Ishikawa (cell line): ENCODE measurements at regions not wholly inside any gene's neighbourhood (a gene's known extent, or its start where the extent isn't known, plus 50 kb on each side); places are given as distances from the start of the nearest gene placed in this dataset.

Source experiments
- CEBPB ChIP-seq: IDR thresholded peaks from 2 replicates; pipeline ENCODE4 v1.6.1; 2012
- CREB1 ChIP-seq: IDR thresholded peaks from 2 replicates; pipeline ENCODE4 v1.6.1; 2012; ENCODE audit warnings: low read depth
- EGR1 ChIP-seq: IDR thresholded peaks from 2 replicates; pipeline ENCODE4 v1.6.1; 2012
- EP300 ChIP-seq: IDR thresholded peaks from 2 replicates; pipeline ENCODE4 v1.6.1; 2012; ENCODE audit warnings: borderline replicate concordance
- FOXM1 ChIP-seq: IDR thresholded peaks from 2 replicates; pipeline ENCODE4 v1.6.1; 2012; ENCODE audit warnings: low read depth, borderline replicate concordance
- MAX ChIP-seq: IDR thresholded peaks from 2 replicates; pipeline ENCODE4 v1.6.1; 2012
- NFIC ChIP-seq: IDR thresholded peaks from 2 replicates; pipeline ENCODE4 v1.6.1; 2012
- RAD21 ChIP-seq: IDR thresholded peaks from 2 replicates; pipeline ENCODE4 v1.6.1; 2012; ENCODE audit warnings: low read depth
- REST ChIP-seq: IDR thresholded peaks from 2 replicates; pipeline ENCODE4 v1.6.1; 2012; ENCODE audit warnings: low read depth, mild to moderate bottlenecking
- TAF1 ChIP-seq: IDR thresholded peaks from 2 replicates; pipeline ENCODE4 v1.6.1; 2012; ENCODE audit warnings: low read depth, mild to moderate bottlenecking
- TCF12 ChIP-seq: IDR thresholded peaks from 2 replicates; pipeline ENCODE4 v1.6.1; 2012; ENCODE audit warnings: low read depth
- TEAD4 ChIP-seq: IDR thresholded peaks from 2 replicates; pipeline ENCODE4 v1.6.1; 2012
- YY1 ChIP-seq: IDR thresholded peaks from 2 replicates; pipeline ENCODE4 v1.6.1; 2012; ENCODE audit warnings: low read depth
- ZBTB7A ChIP-seq: IDR thresholded peaks from 2 replicates; pipeline ENCODE4 v1.6.1; 2012; ENCODE audit warnings: low read depth
- TF ChIP-seq, protein P1 (sequence below): IDR thresholded peaks from 2 replicates; pipeline ENCODE4 v1.6.1; 2012

GRCh38 chr18:56245866-56246580 lies 392.4 kb downstream of the TXNL1 start:
- TF ChIP-seq ZBTB7A = no peak
- TF ChIP-seq EGR1 = no peak
- TF ChIP-seq TCF12 = no peak
- TF ChIP-seq EP300 = no peak
- TF ChIP-seq CREB1 = no peak
- TF ChIP-seq RAD21 = no peak
- no peak for TF ChIP-seq TEAD4
- no peak for TF ChIP-seq REST
- TF ChIP-seq CEBPB = no peak

DNA sequence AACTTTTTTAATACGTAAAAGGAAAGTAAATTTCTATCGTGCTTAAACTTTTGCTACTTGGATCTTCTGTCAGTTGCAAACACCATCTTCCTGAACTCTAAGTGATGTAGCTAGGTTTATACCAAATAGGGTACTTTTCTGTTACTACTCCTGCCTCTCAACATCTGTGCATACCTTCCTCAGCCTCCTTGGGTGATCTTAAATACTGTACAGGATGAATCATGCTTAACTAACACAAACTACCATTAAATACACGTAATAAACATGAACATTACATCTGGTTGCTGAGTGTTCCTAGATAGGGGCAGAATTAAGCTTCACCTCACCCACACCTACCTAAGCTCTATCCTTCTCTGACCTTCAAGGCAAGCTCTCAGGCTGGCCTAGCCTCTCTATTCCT lies 398.0 kb downstream of the TXNL1 start:
- no peak for TF ChIP-seq YY1
- TF ChIP-seq, protein P1, sequence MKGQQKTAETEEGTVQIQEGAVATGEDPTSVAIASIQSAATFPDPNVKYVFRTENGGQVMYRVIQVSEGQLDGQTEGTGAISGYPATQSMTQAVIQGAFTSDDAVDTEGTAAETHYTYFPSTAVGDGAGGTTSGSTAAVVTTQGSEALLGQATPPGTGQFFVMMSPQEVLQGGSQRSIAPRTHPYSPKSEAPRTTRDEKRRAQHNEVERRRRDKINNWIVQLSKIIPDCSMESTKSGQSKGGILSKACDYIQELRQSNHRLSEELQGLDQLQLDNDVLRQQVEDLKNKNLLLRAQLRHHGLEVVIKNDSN = no peak
- no peak for TF ChIP-seq RAD21
- no peak for TF ChIP-seq TEAD4
- TF ChIP-seq ZBTB7A = no peak
- no peak for TF ChIP-seq EGR1
- TF ChIP-seq TAF1 = no peak
- TF ChIP-seq NFIC = no peak

DNA sequence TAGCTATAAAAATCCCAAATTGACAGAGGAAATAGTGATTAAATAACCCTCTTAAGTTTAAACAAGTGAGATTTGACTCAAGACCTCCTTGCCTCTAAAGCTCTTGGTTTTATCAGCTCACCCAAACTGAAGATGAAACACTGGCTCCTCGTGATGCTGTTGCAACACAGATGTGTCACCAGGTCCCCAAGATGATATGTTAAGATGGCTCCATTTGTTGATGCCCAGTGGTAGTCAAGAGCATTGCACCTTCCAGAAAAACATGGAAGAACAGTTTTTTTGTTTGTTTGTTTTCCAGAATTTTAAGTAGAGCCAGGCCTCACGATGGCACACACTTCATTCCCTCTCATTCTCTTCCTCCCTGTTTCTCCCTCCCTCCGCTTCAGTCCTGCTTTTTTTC lies 399.8 kb downstream of the TXNL1 start:
- TF ChIP-seq ZBTB7A (no peak), TAF1 (no peak), YY1 (no peak), FOXM1 (no peak), CEBPB (no peak), EP300 (no peak), TCF12 (no peak), NFIC (no peak), MAX (no peak)

- TF ChIP-seq TCF12 (no peak), FOXM1 (no peak), NFIC (no peak), ZBTB7A (no peak), RAD21 (no peak), TEAD4 (no peak), CEBPB (no peak), REST (no peak)
- TF ChIP-seq, protein P1 = no peak
Observed at GRCh38 chr18:56235481-56236013, 402.8 kb downstream of the TXNL1 start.

DNA sequence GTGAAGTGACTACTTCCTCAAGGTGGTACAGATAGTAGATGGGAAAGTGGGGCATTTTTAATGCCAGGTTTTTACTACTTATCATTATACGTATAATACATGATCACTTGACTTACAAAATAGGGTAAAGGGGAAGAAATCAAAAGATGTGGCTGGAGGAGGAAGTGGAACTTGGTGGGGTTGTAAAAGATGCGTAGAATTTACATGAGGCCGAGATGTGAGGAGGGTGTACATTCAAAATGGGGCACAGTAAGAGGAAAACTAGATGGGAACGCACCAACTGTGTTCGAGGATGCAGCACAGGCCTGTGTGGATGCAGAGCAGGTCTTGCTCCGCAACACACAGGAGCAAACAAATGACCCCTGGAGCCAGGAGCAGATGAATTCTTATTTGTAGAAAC lies 403.3 kb downstream of the TXNL1 start:
- TF ChIP-seq MAX (no peak), CREB1 (no peak), REST (no peak), TCF12 (no peak), NFIC (no peak), YY1 (no peak), TAF1 (no peak), TEAD4 (no peak), EP300 (no peak), FOXM1 (no peak), CEBPB (no peak), RAD21 (no peak), EGR1 (no peak), ZBTB7A (no peak)
- TF ChIP-seq, protein P1 = no peak
